Type B pancreatic cell (in vitro differentiated cells): ENCODE measurements at regions not wholly inside any gene's neighbourhood (a gene's known extent, or its start where the extent isn't known, plus 50 kb on each side); places are given as distances from the start of the nearest gene placed in this dataset.

Source experiments
- DNase-seq: peaks from one replicate; pipeline ENCODE4 v3.0.0; 2021; ENCODE audit warnings: mixed read lengths; ENCODE audit not compliant: unreplicated experiment; ENCODE audit errors: extremely low spot score
- H3K27ac Mint-ChIP-seq: 2 replicates; pipeline ENCODE4 v1.8.0; 2021; ENCODE audit warnings: mild to moderate bottlenecking, mixed read lengths
- H3K27me3 Mint-ChIP-seq: 2 replicates; pipeline ENCODE4 v1.8.0; 2021; ENCODE audit warnings: mixed read lengths
- H3K36me3 Mint-ChIP-seq: 2 replicates; pipeline ENCODE4 v1.8.0; 2021; ENCODE audit warnings: mixed read lengths
- H3K4me1 Mint-ChIP-seq: one replicate; pipeline ENCODE4 v1.8.0; 2021; ENCODE audit warnings: mixed read lengths; ENCODE audit not compliant: unreplicated experiment
- H3K4me3 Mint-ChIP-seq: 2 replicates; pipeline ENCODE4 v1.8.0; 2021; ENCODE audit warnings: mild to moderate bottlenecking, mixed read lengths
- H3K9me3 Mint-ChIP-seq: 2 replicates; pipeline ENCODE4 v1.8.0; 2021; ENCODE audit warnings: mixed read lengths
- TF ChIP-seq, protein P1 (sequence below): fragments of 200-600 bp; sonication (generic); conservative IDR thresholded peaks from 2 replicates; pipeline ENCODE4 v1.5.0; 2021; ENCODE audit warnings: antibody characterized with exemption, mild to moderate bottlenecking

- TF ChIP-seq, protein P1, sequence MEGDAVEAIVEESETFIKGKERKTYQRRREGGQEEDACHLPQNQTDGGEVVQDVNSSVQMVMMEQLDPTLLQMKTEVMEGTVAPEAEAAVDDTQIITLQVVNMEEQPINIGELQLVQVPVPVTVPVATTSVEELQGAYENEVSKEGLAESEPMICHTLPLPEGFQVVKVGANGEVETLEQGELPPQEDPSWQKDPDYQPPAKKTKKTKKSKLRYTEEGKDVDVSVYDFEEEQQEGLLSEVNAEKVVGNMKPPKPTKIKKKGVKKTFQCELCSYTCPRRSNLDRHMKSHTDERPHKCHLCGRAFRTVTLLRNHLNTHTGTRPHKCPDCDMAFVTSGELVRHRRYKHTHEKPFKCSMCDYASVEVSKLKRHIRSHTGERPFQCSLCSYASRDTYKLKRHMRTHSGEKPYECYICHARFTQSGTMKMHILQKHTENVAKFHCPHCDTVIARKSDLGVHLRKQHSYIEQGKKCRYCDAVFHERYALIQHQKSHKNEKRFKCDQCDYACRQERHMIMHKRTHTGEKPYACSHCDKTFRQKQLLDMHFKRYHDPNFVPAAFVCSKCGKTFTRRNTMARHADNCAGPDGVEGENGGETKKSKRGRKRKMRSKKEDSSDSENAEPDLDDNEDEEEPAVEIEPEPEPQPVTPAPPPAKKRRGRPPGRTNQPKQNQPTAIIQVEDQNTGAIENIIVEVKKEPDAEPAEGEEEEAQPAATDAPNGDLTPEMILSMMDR = no peak
- Mint-ChIP-seq H3K36me3 (no peaks in the 10 kb centered on the region), H3K27me3 (peaks cover 4% of the 10 kb centered on the region), H3K4me3 (peak overlapping the region; percentile 10), H3K27ac (peak overlapping the region; percentile 13), H3K9me3 (no peaks in the 10 kb centered on the region), H3K4me1 (peaks cover 38% of the 10 kb centered on the region)
- DNase-seq = no peak
Measured at GRCh38 chr3:72523429-72524151, 324.7 kb downstream of the SHQ1 start.

DNA sequence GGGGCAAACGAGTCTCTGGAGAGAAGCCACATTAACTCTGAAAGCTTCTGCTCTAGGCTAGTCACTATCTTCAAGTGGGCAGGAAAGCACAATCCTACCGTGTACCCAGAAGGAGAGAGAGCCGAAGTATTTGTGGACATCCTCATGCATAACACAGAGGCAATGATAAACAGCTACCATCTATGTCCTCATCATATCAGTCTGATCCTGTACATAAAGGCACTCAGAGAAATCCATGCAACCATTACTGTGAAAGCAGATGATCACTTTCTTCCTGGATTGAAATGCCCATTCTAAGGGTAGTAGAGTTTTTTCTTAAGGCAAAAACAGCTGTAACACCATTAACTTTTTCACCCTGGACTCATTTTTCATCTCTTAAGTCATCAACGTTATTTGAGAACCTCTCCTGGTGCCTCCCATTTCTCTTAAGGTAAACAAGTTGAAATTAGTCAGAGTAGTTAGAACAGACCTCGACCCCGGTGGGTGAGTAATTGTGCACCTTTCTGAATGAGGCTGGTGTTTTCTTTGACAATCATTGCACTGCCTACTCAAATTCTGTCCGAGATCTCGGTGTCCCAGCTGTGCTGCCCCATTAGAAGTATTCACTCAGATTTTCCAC, 327.4 kb downstream of the SHQ1 start:
- Mint-ChIP-seq H3K36me3 (no peaks in the 10 kb centered on the region), H3K27ac (peak overlapping the region; percentile 67), H3K4me3 (peak overlapping the region; percentile 35), H3K9me3 (no peaks in the 10 kb centered on the region), H3K27me3 (peaks cover 4% of the 10 kb centered on the region), H3K4me1 (peaks cover 48% of the 10 kb centered on the region)
- DNase-seq = no peak
- TF ChIP-seq, protein P1 = no peak

DNA sequence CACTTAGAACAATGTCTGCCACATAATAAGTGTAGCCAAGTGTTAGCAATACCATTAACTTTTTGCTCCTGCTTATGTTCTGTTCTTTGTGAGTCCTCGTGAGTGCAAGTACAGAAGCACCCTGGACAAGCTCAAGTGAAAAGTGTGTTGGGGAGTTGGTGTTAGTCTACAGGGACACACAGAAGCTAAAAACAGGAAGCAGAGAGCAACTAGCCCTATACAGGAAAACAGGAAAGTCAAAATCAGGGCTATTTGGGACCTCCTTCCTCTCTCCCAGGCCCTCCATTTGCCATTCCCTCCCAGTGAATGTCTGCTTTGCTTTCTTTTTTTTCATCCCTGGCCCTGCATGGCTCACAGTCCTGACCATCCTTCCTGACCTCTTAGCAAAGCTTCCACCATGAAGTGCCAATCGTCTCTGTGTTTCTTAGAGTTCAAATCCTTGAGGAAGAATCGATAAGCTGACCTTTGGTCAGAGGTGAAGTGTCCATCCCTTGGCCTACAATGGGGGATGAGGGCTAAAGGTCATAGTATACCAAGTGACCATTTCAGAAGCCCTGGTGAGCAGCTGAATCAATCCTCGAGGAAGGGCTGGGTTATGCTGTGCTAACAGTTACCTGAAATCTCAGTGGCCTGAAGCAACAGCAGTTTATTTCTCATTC, 328.2 kb downstream of the SHQ1 start:
- H3K27ac Mint-ChIP-seq = no peak overlapping the region
- H3K9me3 Mint-ChIP-seq = no peaks in the 10 kb centered on the region
- DNase-seq = no peak
- H3K4me1 Mint-ChIP-seq = peaks cover 55% of the 10 kb centered on the region
- TF ChIP-seq, protein P1 = no peak
- no peaks in the 10 kb centered on the region for H3K36me3 Mint-ChIP-seq
- peaks cover 4% of the 10 kb centered on the region for H3K27me3 Mint-ChIP-seq
- H3K4me3 Mint-ChIP-seq = no peak overlapping the region

GRCh38 chr3:72517921-72518424, 330.3 kb downstream of the SHQ1 start:
- Mint-ChIP-seq H3K4me3 (no peak overlapping the region), H3K27me3 (peaks cover 4% of the 10 kb centered on the region), H3K27ac (peak overlapping the region; percentile 39), H3K9me3 (peaks cover 4% of the 10 kb centered on the region), H3K4me1 (peaks cover 42% of the 10 kb centered on the region), H3K36me3 (no peaks in the 10 kb centered on the region)
- TF ChIP-seq, protein P1 = no peak
- no peak for DNase-seq

GRCh38 chr3:72517336-72517735, 330.9 kb downstream of the SHQ1 start:
- no peaks in the 10 kb centered on the region for H3K36me3 Mint-ChIP-seq
- H3K27me3 Mint-ChIP-seq = no peaks in the 10 kb centered on the region
- H3K9me3 Mint-ChIP-seq = peaks cover 5% of the 10 kb centered on the region
- peak overlapping the region; percentile 54 for H3K27ac Mint-ChIP-seq
- peaks cover 37% of the 10 kb centered on the region for H3K4me1 Mint-ChIP-seq
- TF ChIP-seq, protein P1 = no peak
- peak overlapping the region; percentile 19 for H3K4me3 Mint-ChIP-seq
- DNase-seq = no peak
